GM21528 (cell line): ENCODE measurements at regions not wholly inside any gene's neighbourhood (a gene's known extent, or its start where the extent isn't known, plus 50 kb on each side); places are given as distances from the start of the nearest gene placed in this dataset.
"Not testable (repeated sequence)": the region's sequence is repeated elsewhere in the genome, so short reads cannot be mapped to it uniquely, and the experiment has no call there.

Experiments used
- ATAC-seq: cut with Tn5 transposase; IDR thresholded peaks from one replicate; pipeline ENCODE4 v1.9.1; 2021; ENCODE audit warnings: mild to moderate bottlenecking, moderate library complexity; ENCODE audit not compliant: unreplicated experiment, low FRiP score

- ATAC-seq, result no peak
These were observed 200.5 kb downstream of the HINT1 start for GRCh38 chr5:130964231-130965202.

- ATAC-seq, result no peak
These were observed 201.3 kb downstream of the HINT1 start for GRCh38 chr5:130963798-130964197.

- ATAC-seq, result no peak
These were observed 207.9 kb downstream of the HINT1 start for GRCh38 chr5:130957151-130957550.

- no peak for ATAC-seq
These were observed 210.0 kb downstream of the HINT1 start for GRCh38 chr5:130955041-130955440.

GRCh38 chr5:130954336-130954735 lies 210.7 kb downstream of the HINT1 start:
- ATAC-seq, result no peak

- ATAC-seq, result no peak
These were observed 226.0 kb downstream of the HINT1 start for GRCh38 chr5:130939059-130939458.

GRCh38 chr5:130937046-130937445 lies 228.0 kb downstream of the HINT1 start:
- no peak for ATAC-seq

GRCh38 chr5:130923543-130924124 lies 241.4 kb downstream of the HINT1 start:
- ATAC-seq, result no peak

- no peak for ATAC-seq
These were observed 253.0 kb downstream of the HINT1 start for GRCh38 chr5:130912088-130912487.

GRCh38 chr5:130908186-130908585 lies 256.9 kb downstream of the HINT1 start:
- ATAC-seq, result no peak

- not testable (repeated sequence) for ATAC-seq
These were observed 267.4 kb downstream of the HINT1 start for GRCh38 chr5:130897537-130898195.

GRCh38 chr5:130897181-130897536 lies 267.9 kb downstream of the HINT1 start:
- not testable (repeated sequence) for ATAC-seq

GRCh38 chr5:130896636-130897035 lies 268.4 kb downstream of the HINT1 start:
- ATAC-seq, result no peak

GRCh38 chr5:130893006-130893405 lies 272.1 kb downstream of the HINT1 start:
- ATAC-seq, result no peak

GRCh38 chr5:130890610-130891009 lies 274.4 kb downstream of the HINT1 start:
- ATAC-seq, result no peak

- ATAC-seq, result no peak
These were observed 279.4 kb downstream of the HINT1 start for GRCh38 chr5:130885691-130886090.

- ATAC-seq, result no peak
These were observed 280.0 kb downstream of the HINT1 start for GRCh38 chr5:130885027-130885426.

- ATAC-seq, result no peak
These were observed 281.0 kb downstream of the HINT1 start for GRCh38 chr5:130884023-130884422.

GRCh38 chr5:130875656-130876055 lies 289.4 kb downstream of the HINT1 start:
- no peak for ATAC-seq

- ATAC-seq, result no peak
These were observed 290.1 kb downstream of the HINT1 start for GRCh38 chr5:130874861-130875417.
